Inferior parietal cortex (tissue), 1 donor: ENCODE measurements at regions not wholly inside any gene's neighbourhood (a gene's known extent, or its start where the extent isn't known, plus 50 kb on each side); places are given as distances from the start of the nearest gene placed in this dataset.
"Not testable (repeated sequence)": the region's sequence is repeated elsewhere in the genome, so short reads cannot be mapped to it uniquely, and the experiment has no call there.

Source experiments
- DNase-seq: peaks from one replicate; pipeline ENCODE4 v3.0.0-alpha.2; 2016; ENCODE audit errors: extremely low spot score

GRCh38 chr3:193047461-193047860, 129.8 kb upstream of the MB21D2 start:
- DNase-seq, result not testable (repeated sequence)

- DNase-seq, result no peak
Observed at GRCh38 chr3:193048127-193048526, 130.5 kb upstream of the MB21D2 start.

GRCh38 chr3:193049935-193050334, 132.3 kb upstream of the MB21D2 start:
- no peak for DNase-seq

- DNase-seq, result no peak
Observed at GRCh38 chr3:193051314-193051713, 133.7 kb upstream of the MB21D2 start.

GRCh38 chr3:193052354-193053045, 134.8 kb upstream of the MB21D2 start:
- DNase-seq, result no peak

- DNase-seq, result no peak
Observed at GRCh38 chr3:193053046-193053435, 135.4 kb upstream of the MB21D2 start.

GRCh38 chr3:193055352-193055751, 137.7 kb upstream of the MB21D2 start:
- no peak for DNase-seq

GRCh38 chr3:193057616-193058015, 140.0 kb upstream of the MB21D2 start:
- no peak for DNase-seq

GRCh38 chr3:193060748-193061546, 143.3 kb upstream of the MB21D2 start:
- DNase-seq, result no peak

- DNase-seq, result no peak
Observed at GRCh38 chr3:193068365-193068764, 150.7 kb upstream of the MB21D2 start.

- not testable (repeated sequence) for DNase-seq
Observed at GRCh38 chr3:193069732-193070131, 152.1 kb upstream of the MB21D2 start.

GRCh38 chr3:193078996-193079753, 161.5 kb upstream of the MB21D2 start:
- no peak for DNase-seq

- no peak for DNase-seq
Observed at GRCh38 chr3:193080821-193081365, 160.1 kb upstream of the PLAAT1 start.

- DNase-seq, result no peak
Observed at GRCh38 chr3:193085655-193086054, 155.4 kb upstream of the PLAAT1 start.

GRCh38 chr3:193086681-193087080, 154.3 kb upstream of the PLAAT1 start:
- DNase-seq, result no peak

- DNase-seq, result no peak
Observed at GRCh38 chr3:193087336-193087735, 153.7 kb upstream of the PLAAT1 start.

GRCh38 chr3:193095366-193095765, 145.7 kb upstream of the PLAAT1 start:
- DNase-seq, result no peak

- peak; percentile 27 for DNase-seq
Observed at GRCh38 chr3:193096076-193096475, 144.9 kb upstream of the PLAAT1 start.

GRCh38 chr3:193114431-193115340, 126.3 kb upstream of the PLAAT1 start:
- DNase-seq, result no peak

GRCh38 chr3:193116871-193117270, 124.2 kb upstream of the PLAAT1 start:
- DNase-seq, result no peak

- DNase-seq, result no peak
Observed at GRCh38 chr3:193118907-193119306, 122.1 kb upstream of the PLAAT1 start.
